HCT116 (cell line): ENCODE measurements at regions not wholly inside any gene's neighbourhood (a gene's known extent, or its start where the extent isn't known, plus 50 kb on each side); places are given as distances from the start of the nearest gene placed in this dataset.

Experiments used
- CTCF ChIP-seq, 3 experiments: fragments of 200-600 bp in 1 of 3; sonication (generic) in 1 of 3; IDR thresholded peaks in 2 of 3; conservative IDR thresholded peaks in 1 of 3; 2 replicates each; pipeline ENCODE4 v1.5.1; 2012 to 2017; ENCODE audit warnings: low read depth in 2 of 3, low read length in 2 of 3, antibody characterized with exemption in 1 of 3, borderline replicate concordance in 1 of 3, control low read depth in 1 of 3, mild to moderate bottlenecking in 1 of 3, mixed read lengths in 1 of 3, mixed run types in 1 of 3, moderate library complexity in 1 of 3; ENCODE audit not compliant: insufficient read depth in 1 of 3
- EGR1 ChIP-seq: IDR thresholded peaks from 2 replicates; pipeline ENCODE4 v1.6.1; 2012; ENCODE audit warnings: low read depth
- EZH2 ChIP-seq: fragments of 200-600 bp; sonication (generic); IDR thresholded peaks from 2 replicates; pipeline ENCODE4 v1.6.1; 2017; ENCODE audit warnings: antibody characterized with exemption, mixed run types
- JUND ChIP-seq: IDR thresholded peaks from 2 replicates; pipeline ENCODE4 v1.6.1; 2012
- MAX ChIP-seq: IDR thresholded peaks from 2 replicates; pipeline ENCODE4 v1.6.1; 2012
- POLR2A ChIP-seq: IDR thresholded peaks from 2 replicates; pipeline ENCODE4 v1.7.0; 2011; ENCODE audit warnings: borderline replicate concordance; ENCODE audit not compliant: insufficient read depth, insufficient read length; ENCODE audit errors: extremely low read depth
- POLR2AphosphoS5 ChIP-seq: IDR thresholded peaks from 2 replicates; pipeline ENCODE4 v1.6.1; 2011; ENCODE audit warnings: mild to moderate bottlenecking, low read depth, low read length, moderate library complexity
- RAD21 ChIP-seq: IDR thresholded peaks from 2 replicates; pipeline ENCODE4 v1.6.1; 2012; ENCODE audit warnings: low read depth, mild to moderate bottlenecking
- REST ChIP-seq: IDR thresholded peaks from 2 replicates; pipeline ENCODE4 v1.6.1; 2012; ENCODE audit warnings: low read depth
- SP1 ChIP-seq: IDR thresholded peaks from 2 replicates; pipeline ENCODE4 v1.6.1; 2012; ENCODE audit warnings: low read depth
- ZFX ChIP-seq: fragments of 450-650 bp; IDR thresholded peaks from 2 replicates; pipeline ENCODE4 v1.6.1; 2017

GRCh38 chr2:104909317-104909716 is 55.4 kb downstream of the POU3F3 start:
- TF ChIP-seq JUND, result no peak
- no peak for TF ChIP-seq CTCF (IDR thresholded peaks at IDR 0.05 in 2 of 3, conservative IDR thresholded peaks at IDR 0.05 in 1 of 3; ENCODE audit: borderline replicate concordance in 1 of 3, insufficient read depth in 1 of 3, low read depth in 2 of 3, low read length in 2 of 3)
- TF ChIP-seq POLR2A, result no peak
- TF ChIP-seq ZFX, result no peak
- no peak for TF ChIP-seq EZH2
- no peak for TF ChIP-seq SP1
- no peak for TF ChIP-seq POLR2AphosphoS5
- TF ChIP-seq MAX, result no peak
- TF ChIP-seq REST, result no peak
- no peak for TF ChIP-seq RAD21
- TF ChIP-seq EGR1, result no peak
